ENCODE measurements at regions not wholly inside any gene's neighbourhood (a gene's known extent, or its start where the extent isn't known, plus 50 kb on each side); places are given as distances from the start of the nearest gene placed in this dataset.
A peak's percentile ranks its signal among the peaks of the same experiment; 100 is the strongest.

- no peak for DNase-seq (ENCODE audit: low read depth, low spot score)
Observed at GRCh38 chr14:89629383-89629782, 212.3 kb upstream of the FOXN3 start.

GRCh38 chr14:89628521-89628920 lies 211.5 kb upstream of the FOXN3 start:
- DNase-seq (ENCODE audit: low read depth, low spot score) = no peak

- no peak for DNase-seq (ENCODE audit: low read depth, low spot score)
Observed at GRCh38 chr14:89626233-89626806, 209.3 kb upstream of the FOXN3 start.

GRCh38 chr14:89625731-89626232 lies 208.7 kb upstream of the FOXN3 start:
- no peak for DNase-seq (ENCODE audit: low read depth, low spot score)

- DNase-seq (ENCODE audit: low read depth, low spot score) = no peak
Observed at GRCh38 chr14:89625244-89625713, 208.2 kb upstream of the FOXN3 start.

- DNase-seq (ENCODE audit: low read depth, low spot score) = no peak
Observed at GRCh38 chr14:89624500-89625156, 207.6 kb upstream of the FOXN3 start.

GRCh38 chr14:89621791-89622638 lies 205.0 kb upstream of the FOXN3 start:
- no peak for DNase-seq (ENCODE audit: low read depth, low spot score)

- no peak for DNase-seq (ENCODE audit: low read depth, low spot score)
Observed at GRCh38 chr14:89621009-89621421, 204.0 kb upstream of the FOXN3 start.

GRCh38 chr14:89620436-89620835 lies 203.4 kb upstream of the FOXN3 start:
- DNase-seq (ENCODE audit: low read depth, low spot score) = no peak

GRCh38 chr14:89619596-89619995 lies 202.6 kb upstream of the FOXN3 start:
- DNase-seq (ENCODE audit: low read depth, low spot score) = no peak

GRCh38 chr14:89618811-89619551 lies 201.9 kb upstream of the FOXN3 start:
- DNase-seq (ENCODE audit: low read depth, low spot score) = peak; percentile 9

GRCh38 chr14:89618330-89618708 lies 201.3 kb upstream of the FOXN3 start:
- DNase-seq (ENCODE audit: low read depth, low spot score) = no peak

- DNase-seq (ENCODE audit: low read depth, low spot score) = no peak
Observed at GRCh38 chr14:89617481-89618329, 200.7 kb upstream of the FOXN3 start.

- no peak for DNase-seq (ENCODE audit: low read depth, low spot score)
Observed at GRCh38 chr14:89616852-89617341, 199.9 kb upstream of the FOXN3 start.

- no peak for DNase-seq (ENCODE audit: low read depth, low spot score)
Observed at GRCh38 chr14:89616425-89616824, 199.4 kb upstream of the FOXN3 start.

- DNase-seq (ENCODE audit: low read depth, low spot score) = no peak
Observed at GRCh38 chr14:89615421-89615820, 198.4 kb upstream of the FOXN3 start.

- DNase-seq (ENCODE audit: low read depth, low spot score) = no peak
Observed at GRCh38 chr14:89614009-89614691, 197.1 kb upstream of the FOXN3 start.

- DNase-seq (ENCODE audit: low read depth, low spot score) = no peak
Observed at GRCh38 chr14:89613260-89614008, 196.4 kb upstream of the FOXN3 start.

GRCh38 chr14:89609500-89610100 lies 192.6 kb upstream of the FOXN3 start:
- DNase-seq (ENCODE audit: low read depth, low spot score) = no peak
